K562 (cell line): ENCODE measurements at regions not wholly inside any gene's neighbourhood (a gene's known extent, or its start where the extent isn't known, plus 50 kb on each side); places are given as distances from the start of the nearest gene placed in this dataset.

Experiments
- ATAC-seq: fragments of 200-7000 bp; cut with Tn5 transposase; 3 replicates; pipeline ENCODE4 v1.9.1; 2020; ENCODE audit warnings: moderate library complexity
- BruUV-seq: library from RNA; stranded (reverse); fragments of 400-500 nt; replicated peaks from 2 replicates; lab custom pipeline; 2021; lab: Mats Ljungman, UMichigan
- CTCF ChIA-PET: fragments of 300-600 bp; formaldehyde crosslinking; extraction: SDS; loops from one replicate; lab custom pipeline; 2021; ENCODE audit warnings: low intra/inter-chr PET ratio; lab: Yijun Ruan, JAX
- POLR2A ChIA-PET: fragments of 300-600, 350-650 bp; sonication (Branson Sonifier 250); formaldehyde crosslinking; extraction: SDS; loops from one replicate; lab custom pipeline; 2021; ENCODE audit warnings: antibody characterized with exemption, inconsistent platforms; lab: Yijun Ruan, JAX
- DNase-seq, 4 experiments: peaks; one replicate each; pipeline versions ENCODE4 v3.0.0 to v3.0.0-alpha.2; 2011 to 2018; ENCODE audit warnings: low spot score in 3 of 4, mixed read lengths in 3 of 4; ENCODE audit errors: extremely low read depth in 1 of 4
- FAIRE-seq: peaks from 2 replicates; lab custom pipeline; 2011; peaks lifted over from hg19 to GRCh38; lab: Jason Lieb, UNC
- H2AFZ ChIP-seq: 2 replicates; pipeline ENCODE4 v1.6.0; 2011; ENCODE audit warnings: low read depth, low read length, control low read depth, inconsistent platforms
- H3K27ac ChIP-seq: fragments of 200-600 bp; 3 replicates; pipeline ENCODE4 v1.8.0; 2011; ENCODE audit warnings: low read depth, mild to moderate bottlenecking, control low read depth, inconsistent platforms, low read length, moderate library complexity, mixed read lengths; ENCODE audit errors: extremely low read depth
- H3K27me3 ChIP-seq, 2 experiments: fragments of 300-600 bp in 1 of 2; 2 replicates in 1 of 2; 3 replicates in 1 of 2; pipeline versions ENCODE4 v1.6.0 to v1.8.0; 2011; ENCODE audit warnings: inconsistent platforms in 2 of 2, low read length in 2 of 2, mild to moderate bottlenecking in 1 of 2, mixed read lengths in 1 of 2, moderate library complexity in 1 of 2; ENCODE audit not compliant: control insufficient read depth in 2 of 2, insufficient read depth in 2 of 2
- H3K36me3 ChIP-seq: fragments of 300-600 bp; 3 replicates; pipeline ENCODE4 v1.8.0; 2011; ENCODE audit warnings: mild to moderate bottlenecking, low read length, inconsistent platforms; ENCODE audit not compliant: control insufficient read depth, insufficient read depth
- H3K4me1 ChIP-seq, 2 experiments: fragments of 200-600 bp in 1 of 2; replicated peaks in 1 of 2; 2 replicates in 1 of 2; 3 replicates in 1 of 2; pipeline versions ENCODE4 v1.5.1 to v1.8.0; 2011; ENCODE audit warnings: inconsistent platforms in 2 of 2, low read length in 2 of 2, mild to moderate bottlenecking in 1 of 2, mixed read lengths in 1 of 2, moderate library complexity in 1 of 2; ENCODE audit not compliant: control insufficient read depth in 2 of 2, insufficient read depth in 2 of 2
- H3K4me2 ChIP-seq: 2 replicates; pipeline ENCODE4 v1.6.1; 2011; ENCODE audit warnings: low read length, control low read depth, inconsistent platforms, mixed read lengths; ENCODE audit not compliant: insufficient read depth
- H3K4me3 ChIP-seq: fragments of 200-600 bp; sonication (generic), shearing (Covaris generic); 2 replicates; pipeline ENCODE4 v1.5.1; 2016; ENCODE audit warnings: control low read depth, inconsistent platforms
- H3K79me2 ChIP-seq: fragments of 200-600 bp; 3 replicates; pipeline ENCODE4 v1.8.0; 2011; ENCODE audit warnings: low read length, inconsistent platforms; ENCODE audit not compliant: control insufficient read depth, insufficient read depth
- H3K9ac ChIP-seq, 2 experiments: 2 replicates each; pipeline versions ENCODE4 v1.6.0 to v1.6.1; 2011; ENCODE audit warnings: low read depth in 2 of 2, low read length in 2 of 2, control low read depth in 1 of 2, inconsistent platforms in 1 of 2, mild to moderate bottlenecking in 1 of 2, mixed read lengths in 1 of 2; ENCODE audit not compliant: insufficient read depth in 1 of 2
- H3K9me1 ChIP-seq: one replicate; pipeline ENCODE4 v1.6.0; 2011; ENCODE audit warnings: inconsistent platforms, mild to moderate bottlenecking, low read length, moderate library complexity; ENCODE audit not compliant: control insufficient read depth, insufficient read depth
- H3K9me3 ChIP-seq: replicated peaks from 2 replicates; pipeline ENCODE4 v1.5.1; 2011; ENCODE audit warnings: low read depth, low read length, inconsistent platforms; ENCODE audit not compliant: control insufficient read depth, insufficient read depth
- H4K20me1 ChIP-seq: replicated peaks from 2 replicates; pipeline ENCODE4 v1.6.1; 2011; ENCODE audit warnings: low read length, inconsistent platforms, mixed read lengths; ENCODE audit not compliant: control insufficient read depth, insufficient read depth
- CBFA2T2 ChIP-seq: fragments of 450-650 bp; conservative IDR thresholded peaks from 2 replicates; pipeline ENCODE4 v1.6.1; 2017; ENCODE audit warnings: mild to moderate bottlenecking
- CBFA2T3 ChIP-seq: fragments of 450-650 bp; IDR thresholded peaks from 2 replicates; pipeline ENCODE4 v1.6.1; 2017
- CBX2 ChIP-seq: fragments of 200-600 bp; sonication (generic); IDR thresholded peaks from one replicate; pipeline ENCODE4 v1.6.1; 2012; ENCODE audit warnings: mild to moderate bottlenecking, low read length, inconsistent platforms; ENCODE audit not compliant: insufficient read depth, poor library complexity, severe bottlenecking
- KLF6 ChIP-seq: fragments of 250-450 bp; sonication (Bioruptor Pico); IDR thresholded peaks from 2 replicates; pipeline ENCODE4 v1.4.0; 2020; ENCODE audit warnings: mild to moderate bottlenecking, moderate library complexity, borderline replicate concordance
- NFIC ChIP-seq: fragments of 450-650 bp; IDR thresholded peaks from 2 replicates; pipeline ENCODE4 v1.6.1; 2017; ENCODE audit warnings: mild to moderate bottlenecking, inconsistent platforms
- TEAD4 ChIP-seq, 2 experiments: sonication (generic) in 1 of 2; formaldehyde crosslinking in 1 of 2; IDR thresholded peaks; 2 replicates each; pipeline versions ENCODE4 v1.6.1 to v1.8.0; 2012 to 2022; ENCODE audit warnings: borderline replicate concordance in 1 of 2, inconsistent platforms in 1 of 2, low read length in 1 of 2, mild to moderate bottlenecking in 1 of 2, missing genetic modification reagents in 1 of 2
- U2AF1 ChIP-seq: fragments of 200-400 bp; formaldehyde crosslinking; optimal IDR thresholded peaks from 2 replicates; pipeline ENCODE3; 2017; ENCODE audit warnings: mild to moderate bottlenecking, low read depth, low read length, moderate library complexity
- ZNF551 ChIP-seq: fragments of 250-450 bp; sonication (Bioruptor Pico); IDR thresholded peaks from 2 replicates; pipeline ENCODE4 v1.5.0; 2021; ENCODE audit warnings: mild to moderate bottlenecking, moderate library complexity
- WGBS: fragments of 100-300 bp; shearing (Covaris generic); methylation state at CpG from one replicate; pipeline ENCODE4 v1.1.6; 2016; ENCODE audit warnings: low coverage, mixed read lengths; ENCODE audit not compliant: insufficient coverage; ENCODE audit errors: missing lambda C conversion rate; 5-methylcytosine and 5-hydroxymethylcytosine counted together
- in situ Hi-C: fragments of 300-500 bp; cut with MboI; formaldehyde crosslinking; loops from 4 replicates; pipeline ENCODE4 v1.15.0; 2018; ENCODE audit warnings: inconsistent platforms, mixed read lengths
- intact Hi-C: fragments of 100-400 bp; cut with micrococcal nuclease; formaldehyde crosslinking; loops from 2 replicates; pipeline ENCODE4 v1.14.2; 2022

GRCh38 chr18:22063672-22064071 lies 105.7 kb upstream of the GATA6 start (continued):
- no peak for TF ChIP-seq KLF6

GRCh38 chr18:22064581-22064980 lies 104.8 kb upstream of the GATA6 start:
- no peak overlapping the region for H2AFZ ChIP-seq
- intact Hi-C loops (no loop called here), in situ Hi-C loops (no loop called here)
- no peak overlapping the region for H3K27ac ChIP-seq
- DNase-seq (no peak), ATAC-seq (no peak), FAIRE-seq (no peak)
- BruUV-seq, result no TSS peak
- H3K4me3 ChIP-seq, result no peak overlapping the region
- CTCF ChIA-PET, result no interaction called here
- no peak overlapping the region for H3K9ac ChIP-seq
- no peaks in the 10 kb centered on the region for H3K36me3 ChIP-seq
- TF ChIP-seq ZNF551 (CRISPR knock-in tag), result no peak
- TF ChIP-seq NFIC, result peak; percentile 32; the same call in 1 of the 2 replicates
- H3K9me3 ChIP-seq, result no peaks in the 10 kb centered on the region
- peaks cover 7 to 16% of the 10 kb centered on the region in 2 experiments; a peak in 4 of 5 replicates for H3K27me3 ChIP-seq
- no peak overlapping the region for H3K4me2 ChIP-seq
- H3K79me2 ChIP-seq, result no peaks in the 10 kb centered on the region
- peaks cover 7% of the 10 kb centered on the region; the same call in 1 of the 2 replicates for H4K20me1 ChIP-seq
- no peaks in the 10 kb centered on the region for H3K9me1 ChIP-seq
- POLR2A ChIA-PET, result interaction anchor here (0.6 to 0.7 kb wide), 2 partner anchors 91 to 399 kb away, joined by 3 read pairs; no protein-coding TSS in a partner anchor
- H3K4me1 ChIP-seq, result peaks cover 4 to 8% of the 10 kb centered on the region in 2 experiments; a peak in 3 of 5 replicates
- WGBS, result 28% methylated on average over 4 of the region's 7 CpGs

GRCh38 chr18:22065311-22065710 lies 104.1 kb upstream of the GATA6 start:
- ChIA-PET POLR2A (interaction anchor here (0.6 kb wide), 1 partner anchor 398 kb away, joined by 3 read pairs; no protein-coding TSS in a partner anchor), CTCF (no interaction called here)
- no peaks in the 10 kb centered on the region for H3K9me3 ChIP-seq
- FAIRE-seq (no peak), ATAC-seq (peak; percentile 73), DNase-seq (peak; percentile 31 to 59 (median 40))
- H3K4me3 ChIP-seq, result no peak overlapping the region
- TF ChIP-seq U2AF1 (no peak), CBFA2T2 (0 out of 2 replicates have a peak, but pooled peaks have one; percentile 11), CBX2 (no peak), TEAD4 (IDR thresholded peaks at IDR 0.05; ENCODE audit: low read length) (no peak), TEAD4 (CRISPR knock-in tag; IDR thresholded peaks at IDR 0.05; ENCODE audit: borderline replicate concordance) (no peak), CBFA2T3 (peak; percentile 13; the same call in 1 of the 2 replicates)
- peaks cover 12 to 23% of the 10 kb centered on the region in 2 experiments; a peak in 4 of 5 replicates for H3K27me3 ChIP-seq
- H4K20me1 ChIP-seq, result peaks cover 11% of the 10 kb centered on the region; the same call in 1 of the 2 replicates
- H3K27ac ChIP-seq, result no peak overlapping the region
- intact Hi-C loops (no loop called here), in situ Hi-C loops (no loop called here)
- no peaks in the 10 kb centered on the region for H3K36me3 ChIP-seq
- H3K4me1 ChIP-seq, result peaks cover 4 to 8% of the 10 kb centered on the region in 2 experiments; a peak in 3 of 5 replicates
- WGBS, result under 1% methylated on average over 5 of the region's 5 CpGs
- H3K9me1 ChIP-seq, result no peaks in the 10 kb centered on the region
- H3K9ac ChIP-seq, result no peak overlapping the region
- no TSS peak for BruUV-seq
- H3K79me2 ChIP-seq, result no peaks in the 10 kb centered on the region
- no peak overlapping the region; the same call in 1 of the 2 replicates for H3K4me2 ChIP-seq
- H2AFZ ChIP-seq, result peak overlapping the region; percentile 28; the same call in 1 of the 2 replicates
